ENCODE measurements at regions not wholly inside any gene's neighbourhood (a gene's known extent, or its start where the extent isn't known, plus 50 kb on each side); places are given as distances from the start of the nearest gene placed in this dataset.

GRCh38 chr11:35058669-35059434, 80.1 kb upstream of the CD44 start:
- TF ChIP-seq, protein P1, sequence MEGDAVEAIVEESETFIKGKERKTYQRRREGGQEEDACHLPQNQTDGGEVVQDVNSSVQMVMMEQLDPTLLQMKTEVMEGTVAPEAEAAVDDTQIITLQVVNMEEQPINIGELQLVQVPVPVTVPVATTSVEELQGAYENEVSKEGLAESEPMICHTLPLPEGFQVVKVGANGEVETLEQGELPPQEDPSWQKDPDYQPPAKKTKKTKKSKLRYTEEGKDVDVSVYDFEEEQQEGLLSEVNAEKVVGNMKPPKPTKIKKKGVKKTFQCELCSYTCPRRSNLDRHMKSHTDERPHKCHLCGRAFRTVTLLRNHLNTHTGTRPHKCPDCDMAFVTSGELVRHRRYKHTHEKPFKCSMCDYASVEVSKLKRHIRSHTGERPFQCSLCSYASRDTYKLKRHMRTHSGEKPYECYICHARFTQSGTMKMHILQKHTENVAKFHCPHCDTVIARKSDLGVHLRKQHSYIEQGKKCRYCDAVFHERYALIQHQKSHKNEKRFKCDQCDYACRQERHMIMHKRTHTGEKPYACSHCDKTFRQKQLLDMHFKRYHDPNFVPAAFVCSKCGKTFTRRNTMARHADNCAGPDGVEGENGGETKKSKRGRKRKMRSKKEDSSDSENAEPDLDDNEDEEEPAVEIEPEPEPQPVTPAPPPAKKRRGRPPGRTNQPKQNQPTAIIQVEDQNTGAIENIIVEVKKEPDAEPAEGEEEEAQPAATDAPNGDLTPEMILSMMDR (conservative IDR thresholded peaks at IDR 0.05; ENCODE audit: low read length): no peak
- TF ChIP-seq EZH2phosphoT487 (IDR thresholded peaks at IDR 0.05; ENCODE audit: borderline replicate concordance): no peak

All from Loucy (cell line).